ENCODE measurements at regions not wholly inside any gene's neighbourhood (a gene's known extent, or its start where the extent isn't known, plus 50 kb on each side); places are given as distances from the start of the nearest gene placed in this dataset.

- TF ChIP-seq CTCF (IDR thresholded peaks at IDR 0.05) (no peak), POLR2A (IDR thresholded peaks at IDR 0.05; ENCODE audit: low read depth) (no peak), POLR2AphosphoS5 (IDR thresholded peaks at IDR 0.05) (no peak), EP300 (IDR thresholded peaks at IDR 0.05) (no peak)
These were observed 111.6 kb downstream of the HDGFL1 start for GRCh38 chr6:22680950-22681349.

All from esophagus muscularis mucosa (tissue), 4 donors.